ENCODE measurements at regions not wholly inside any gene's neighbourhood (a gene's known extent, or its start where the extent isn't known, plus 50 kb on each side); places are given as distances from the start of the nearest gene placed in this dataset.

GRCh38 chr2:57864926-57865325, 181.7 kb upstream of the VRK2 start:
- no peaks in the 10 kb centered on the region for H3K36me3 ChIP-seq
- no peak for TF ChIP-seq CTCF (IDR thresholded peaks at IDR 0.05)
- WGBS, 2 donors: 87% methylated on average over 2 of the region's 2 CpGs

GRCh38 chr2:57867730-57868129, 178.9 kb upstream of the VRK2 start:
- H3K9me3 ChIP-seq: no peaks in the 10 kb centered on the region
- H3K36me3 ChIP-seq: no peaks in the 10 kb centered on the region
- intact Hi-C loops (cut with DNase I): no loop called here
- WGBS, 2 donors: 61 to 84% methylated on average over 3 of the region's 3 CpGs
- no peak overlapping the region for H3K27ac ChIP-seq
- no peaks in the 10 kb centered on the region for H3K27me3 ChIP-seq
- TF ChIP-seq POLR2A (IDR thresholded peaks at IDR 0.05): no peak
- TF ChIP-seq CTCF (IDR thresholded peaks at IDR 0.05): no peak
- no peak for DNase-seq
- no peaks in the 10 kb centered on the region for H3K4me1 ChIP-seq
- H3K4me3 ChIP-seq: no peak overlapping the region

More at GRCh38 chr2:57864926-57865325, 181.7 kb upstream of the VRK2 start:
- no peaks in the 10 kb centered on the region for H3K9me3 ChIP-seq
- intact Hi-C loops (cut with DNase I): no loop called here
- no peak overlapping the region for H3K27ac ChIP-seq
- H3K4me1 ChIP-seq: no peaks in the 10 kb centered on the region
- H3K4me3 ChIP-seq: no peak overlapping the region
- H3K27me3 ChIP-seq: no peaks in the 10 kb centered on the region
- no peak for DNase-seq

- DNase-seq: no peak
- Histone ChIP-seq H3K36me3 (no peaks in the 10 kb centered on the region), H3K4me1 (no peaks in the 10 kb centered on the region), H3K27me3 (no peaks in the 10 kb centered on the region), H3K9me3 (no peaks in the 10 kb centered on the region), H3K4me3 (no peak overlapping the region), H3K27ac (no peak overlapping the region)
- TF ChIP-seq POLR2A (IDR thresholded peaks at IDR 0.05): no peak
- TF ChIP-seq CTCF (IDR thresholded peaks at IDR 0.05): no peak
- intact Hi-C loops (cut with DNase I): no loop called here
Observed at GRCh38 chr2:57868619-57869139, 177.9 kb upstream of the VRK2 start.

GRCh38 chr2:57869758-57870344, 176.8 kb upstream of the VRK2 start:
- Histone ChIP-seq H3K9me3 (no peaks in the 10 kb centered on the region), H3K27ac (no peak overlapping the region), H3K27me3 (no peaks in the 10 kb centered on the region), H3K4me1 (no peaks in the 10 kb centered on the region), H3K4me3 (no peak overlapping the region), H3K36me3 (no peaks in the 10 kb centered on the region)
- 57 to 64% methylated on average over 11 to 12 of the region's 12 CpGs for WGBS, 2 donors
- DNase-seq: no peak
- intact Hi-C loops (cut with DNase I): no loop called here
- TF ChIP-seq CTCF (IDR thresholded peaks at IDR 0.05): no peak
- no peak for TF ChIP-seq POLR2A (IDR thresholded peaks at IDR 0.05)

DNA sequence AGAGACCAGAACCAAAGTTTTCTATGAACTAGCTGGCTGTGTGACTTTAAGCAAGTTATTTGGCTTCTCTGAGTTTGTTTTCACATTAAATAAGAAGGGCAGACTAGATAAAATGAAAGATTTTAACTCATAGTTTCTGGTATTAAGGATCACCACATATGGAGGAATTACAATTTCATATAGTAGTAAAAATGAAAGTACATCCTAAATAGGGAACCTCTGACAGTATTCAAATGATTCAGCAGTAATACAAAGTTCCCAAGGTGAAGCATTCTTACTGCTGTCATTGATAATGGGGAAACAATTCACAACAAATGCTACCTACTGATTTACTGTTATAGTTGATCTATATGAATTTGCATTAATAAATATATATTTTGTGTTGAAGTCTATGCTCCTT, 170.3 kb upstream of the VRK2 start:
- Histone ChIP-seq H3K4me1 (no peaks in the 10 kb centered on the region), H3K27me3 (no peaks in the 10 kb centered on the region), H3K27ac (no peak overlapping the region), H3K9me3 (no peaks in the 10 kb centered on the region), H3K4me3 (no peak overlapping the region), H3K36me3 (no peaks in the 10 kb centered on the region)
- TF ChIP-seq POLR2A (IDR thresholded peaks at IDR 0.05) (no peak), CTCF (IDR thresholded peaks at IDR 0.05) (no peak)
- intact Hi-C loops (cut with DNase I): no loop called here
- DNase-seq: no peak

Data from esophagus squamous epithelium (tissue), 5 donors.